ENCODE measurements at regions not wholly inside any gene's neighbourhood (a gene's known extent, or its start where the extent isn't known, plus 50 kb on each side); places are given as distances from the start of the nearest gene placed in this dataset.
"Not testable (repeated sequence)": the region's sequence is repeated elsewhere in the genome, so short reads cannot be mapped to it uniquely, and the experiment has no call there.

GRCh38 chr6:2611092-2611491 is 139.6 kb downstream of the MYLK4 start:
- DNase-seq = no peak

- DNase-seq = no peak
Measured at GRCh38 chr6:2608503-2608902, 142.2 kb downstream of the MYLK4 start.

GRCh38 chr6:2600363-2600762 is 150.4 kb downstream of the MYLK4 start:
- no peak for DNase-seq

- DNase-seq = no peak
Measured at GRCh38 chr6:2599817-2600216, 150.9 kb downstream of the MYLK4 start.

GRCh38 chr6:2598867-2599266 is 151.9 kb downstream of the MYLK4 start:
- DNase-seq = no peak

DNA sequence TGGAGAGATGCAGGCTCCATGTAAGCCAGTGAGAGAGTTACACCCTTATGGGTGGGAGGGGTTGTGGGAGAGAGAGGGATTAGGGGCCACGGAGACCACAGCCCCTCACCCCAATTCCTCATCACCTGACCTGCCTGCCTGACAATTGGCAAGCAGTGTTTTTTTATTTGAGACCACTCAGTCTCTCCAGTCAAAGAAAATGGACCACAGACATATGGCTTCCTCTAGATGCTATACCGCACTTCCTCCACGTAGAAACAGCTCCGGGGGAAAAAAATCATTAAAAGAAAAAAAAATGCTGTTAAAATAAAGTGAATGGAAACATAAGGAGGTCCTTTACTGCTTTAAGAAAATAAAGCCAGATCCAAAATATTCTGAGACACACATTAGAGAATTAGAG is 152.7 kb downstream of the MYLK4 start:
- no peak for DNase-seq

DNA sequence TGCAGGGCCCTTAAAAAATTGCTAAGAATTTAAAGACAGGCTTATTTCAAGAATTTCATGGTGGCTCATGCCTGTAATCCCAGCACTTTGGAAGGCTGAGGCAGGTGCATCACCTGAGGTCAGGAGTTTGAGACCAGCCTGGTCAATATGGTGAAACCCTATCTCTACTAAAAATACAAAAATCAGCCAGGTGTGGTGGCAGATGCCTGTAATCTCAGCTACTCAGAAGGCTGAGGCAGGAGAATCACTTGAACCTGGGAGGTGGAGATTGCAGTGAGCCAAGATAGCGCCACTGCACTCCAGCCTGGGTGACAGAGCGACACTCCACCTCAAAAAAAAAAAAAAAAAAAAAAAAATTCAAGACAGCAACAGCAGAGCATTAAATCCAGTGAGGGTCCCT is 153.3 kb downstream of the MYLK4 start:
- not testable (repeated sequence) for DNase-seq

DNA sequence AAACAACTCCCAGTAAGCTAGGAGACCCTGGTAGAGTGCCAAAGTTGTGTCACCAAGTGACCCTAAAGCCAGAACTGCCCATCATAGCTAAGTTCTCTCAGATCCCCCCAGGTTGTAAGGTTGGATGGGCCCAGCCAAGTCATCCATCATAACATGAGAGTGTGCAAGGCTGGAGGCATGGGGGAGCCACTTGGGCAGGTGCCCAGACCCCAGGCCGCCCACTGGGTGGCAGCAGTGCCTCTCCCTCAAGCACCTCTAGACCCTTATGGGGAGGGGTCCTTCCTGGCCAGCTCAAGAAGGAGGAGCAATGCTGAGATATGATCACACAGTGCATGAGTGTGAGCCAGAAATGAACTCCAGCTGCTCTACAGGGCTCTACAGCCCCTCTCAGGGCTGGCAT is 154.5 kb downstream of the MYLK4 start:
- no peak for DNase-seq

- no peak for DNase-seq
Measured at GRCh38 chr6:2594868-2595267, 155.9 kb downstream of the MYLK4 start.

GRCh38 chr6:2593167-2593566 is 157.6 kb downstream of the MYLK4 start:
- no peak for DNase-seq

- no peak for DNase-seq
Measured at GRCh38 chr6:2589171-2589661, 161.5 kb downstream of the MYLK4 start.

DNA sequence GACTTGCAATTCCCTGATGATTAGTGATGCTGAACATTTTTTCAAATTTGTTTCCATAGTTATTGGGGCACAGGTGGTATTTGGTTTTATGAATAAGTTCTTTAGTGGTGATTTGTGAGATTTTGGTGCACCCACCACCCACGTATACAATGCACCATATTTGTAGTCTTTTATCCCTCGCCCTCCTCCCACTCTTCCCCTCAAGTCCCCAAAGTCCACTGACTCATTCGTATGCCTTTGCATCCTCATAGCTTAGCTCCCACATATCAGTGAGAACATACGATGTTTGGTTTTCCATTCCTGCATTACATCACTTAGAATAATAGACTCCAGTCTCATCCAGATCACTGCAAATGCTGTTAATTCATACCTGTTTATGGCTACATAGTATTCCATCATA is 167.3 kb downstream of the MYLK4 start:
- DNase-seq = no peak

GRCh38 chr6:2582268-2582667 is 168.5 kb downstream of the MYLK4 start:
- DNase-seq = no peak

GRCh38 chr6:2581611-2582010 is 169.1 kb downstream of the MYLK4 start:
- DNase-seq = no peak

- no peak for DNase-seq
Measured at GRCh38 chr6:2581011-2581410, 169.7 kb downstream of the MYLK4 start.

DNA sequence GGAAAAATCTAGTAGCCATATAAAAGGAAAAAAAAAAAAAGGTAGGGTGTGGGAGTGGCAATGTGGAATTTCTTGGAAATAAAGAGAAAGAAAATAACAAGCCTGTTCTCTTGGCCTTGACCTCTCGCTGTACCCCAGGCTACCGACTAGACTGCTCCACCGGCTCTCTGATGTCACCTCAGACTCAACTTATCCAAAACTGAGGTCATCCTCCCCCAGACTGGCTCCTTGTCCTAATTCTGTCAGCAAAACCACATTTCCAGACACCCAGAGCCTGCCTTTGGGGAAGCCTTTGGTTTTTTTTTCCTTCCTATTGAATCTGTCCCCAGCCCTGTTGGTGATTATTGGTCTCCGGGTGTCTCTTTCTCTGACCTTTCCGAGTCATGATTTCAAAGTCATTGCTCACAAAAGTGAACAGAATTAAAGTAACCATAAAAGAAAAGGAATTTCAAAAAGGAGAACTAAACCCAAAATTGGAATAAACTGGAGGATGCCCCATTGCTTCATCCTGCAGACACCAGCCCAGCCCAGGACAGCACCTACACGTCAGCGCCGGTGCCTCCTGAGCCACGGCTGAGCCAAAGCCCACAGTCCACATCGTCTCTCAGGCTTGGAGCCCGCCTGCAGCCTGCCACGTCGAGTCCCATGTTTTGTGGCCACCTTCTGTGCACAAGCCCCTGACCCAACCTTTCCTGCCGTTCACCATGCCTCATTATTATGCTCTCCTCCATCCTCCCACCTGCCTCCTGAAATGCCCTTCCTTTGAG is 170.7 kb downstream of the MYLK4 start:
- DNase-seq = no peak

- DNase-seq = no peak
Measured at GRCh38 chr6:2579241-2579761, 171.4 kb downstream of the MYLK4 start.

DNA sequence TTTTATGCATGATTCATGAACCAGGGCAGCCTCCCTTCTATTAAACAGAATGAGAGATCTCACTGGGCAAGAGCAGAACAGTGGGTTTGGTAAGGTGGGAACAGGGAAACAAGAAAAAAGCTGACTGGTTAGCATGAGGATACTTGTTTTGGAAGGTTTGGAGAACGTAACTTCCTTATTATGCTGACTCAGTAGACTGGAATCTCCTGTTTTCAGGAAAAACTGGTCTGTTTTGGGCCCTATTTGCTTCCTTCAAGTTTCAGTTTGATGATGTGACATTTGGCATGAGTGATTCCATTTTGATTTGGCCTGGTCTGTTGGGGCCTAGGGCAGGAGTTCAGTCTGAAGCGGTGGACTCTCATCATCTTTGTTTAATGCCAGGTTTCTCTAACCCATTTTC is 172.0 kb downstream of the MYLK4 start:
- no peak for DNase-seq

DNA sequence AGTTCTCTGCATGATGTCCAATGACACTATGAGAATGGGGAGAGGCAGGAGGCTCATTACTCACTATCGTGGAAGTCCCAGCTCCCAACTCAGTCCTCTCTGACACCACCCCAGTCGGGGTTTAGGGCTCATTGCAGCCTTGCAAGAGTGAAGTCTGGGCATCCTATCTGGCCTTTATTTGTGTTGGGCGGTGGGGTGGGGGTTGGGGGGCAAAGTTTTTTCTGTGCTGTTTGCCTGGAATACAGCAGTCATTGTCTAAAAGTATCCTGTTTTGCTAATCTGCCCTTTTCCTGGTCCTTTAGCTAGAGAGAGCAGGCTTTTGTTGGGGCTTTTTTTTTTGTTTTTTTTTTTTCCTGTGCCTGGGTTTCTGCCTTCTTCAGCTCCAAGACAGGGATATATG is 174.2 kb downstream of the MYLK4 start:
- DNase-seq = no peak

DNA sequence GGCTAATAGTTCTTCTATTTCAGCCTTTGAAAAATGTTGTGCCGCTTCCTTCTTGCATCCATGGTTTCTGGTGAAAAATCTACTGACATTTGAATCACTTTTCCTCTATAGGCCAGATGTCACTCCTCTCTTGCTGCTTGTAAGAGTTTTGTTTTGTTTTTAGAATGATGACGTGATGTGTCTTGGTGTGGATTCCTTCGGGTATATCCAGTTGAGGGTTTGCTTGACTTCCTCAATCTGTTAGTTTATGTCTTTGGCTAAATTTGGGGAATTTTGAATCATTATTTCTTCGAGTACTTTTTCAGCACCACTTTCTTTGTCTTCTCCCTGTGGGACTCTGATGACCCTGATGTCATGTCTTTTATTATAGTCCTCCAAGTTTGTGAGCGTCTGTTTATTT is 175.5 kb downstream of the MYLK4 start:
- DNase-seq = no peak

DNA sequence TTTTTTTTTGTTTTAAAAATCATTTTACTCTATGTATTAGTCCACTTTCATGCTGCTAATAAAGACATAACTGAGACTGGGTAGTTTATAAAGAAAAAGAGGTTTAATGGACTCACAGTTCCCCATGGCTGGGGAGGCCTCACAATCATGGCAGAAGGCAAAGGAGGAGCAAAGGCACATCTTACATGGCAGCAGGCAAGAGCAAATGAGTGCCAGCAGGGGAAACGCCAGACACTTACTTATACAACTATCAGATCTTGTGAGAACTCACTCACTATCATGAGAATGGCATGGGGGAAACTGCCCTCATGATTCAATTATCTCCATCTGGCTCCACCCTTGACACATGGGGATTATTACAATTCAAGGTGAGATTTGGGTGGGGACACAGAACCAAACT is 181.3 kb downstream of the MYLK4 start:
- DNase-seq = not testable (repeated sequence)

DNA sequence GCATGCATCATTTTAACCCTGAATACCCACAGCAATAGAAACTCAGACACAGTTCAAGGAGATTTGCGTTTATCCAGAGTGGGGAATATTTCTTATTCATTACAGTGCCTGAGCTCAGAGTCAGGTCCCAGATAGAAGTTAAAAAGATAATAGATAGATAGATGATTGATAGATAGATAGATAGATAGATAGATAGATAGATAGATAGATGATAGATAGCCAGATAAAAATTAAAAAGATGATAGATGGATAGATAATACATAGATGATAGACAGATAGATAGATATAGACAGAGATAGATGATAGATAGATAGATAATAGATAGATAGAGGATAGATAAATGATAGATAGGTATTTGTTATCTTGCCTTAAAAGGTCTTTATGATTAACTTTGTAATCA is 184.7 kb downstream of the MYLK4 start:
- DNase-seq = no peak

- DNase-seq = no peak
Measured at GRCh38 chr6:2565499-2565898, 185.2 kb downstream of the MYLK4 start.

DNA sequence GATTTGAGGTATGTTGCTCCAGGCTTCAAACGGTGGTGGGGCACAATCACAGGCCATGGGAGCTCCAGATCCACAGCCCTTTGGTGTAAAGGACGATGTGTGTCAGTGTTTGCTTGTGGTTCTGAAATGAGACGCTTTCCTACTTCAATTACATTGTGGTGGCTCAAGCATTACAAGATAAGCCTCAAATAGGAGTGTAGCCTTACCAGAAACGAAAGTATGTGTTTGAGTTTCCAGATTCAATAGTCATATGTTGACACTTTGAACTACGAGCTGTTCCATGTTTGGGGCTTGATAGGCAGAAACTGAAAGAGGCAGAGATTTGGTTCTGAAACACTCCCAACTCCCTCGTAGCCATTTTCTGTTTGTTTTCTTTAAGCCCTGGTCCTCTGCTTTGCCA is 187.1 kb downstream of the MYLK4 start:
- no peak for DNase-seq

Data from NCI-H446 (cell line).